Astrocyte of the hippocampus (primary cell): ENCODE measurements at regions not wholly inside any gene's neighbourhood (a gene's known extent, or its start where the extent isn't known, plus 50 kb on each side); places are given as distances from the start of the nearest gene placed in this dataset.
A peak's percentile ranks its signal among the peaks of the same experiment; 100 is the strongest.
"Not testable (repeated sequence)": the region's sequence is repeated elsewhere in the genome, so short reads cannot be mapped to it uniquely, and the experiment has no call there.

ENCODE experiments used
- DNase-seq: peaks from one replicate; pipeline ENCODE4 v3.0.0; 2011; ENCODE audit warnings: low read depth, low spot score

- peak; percentile 90 for DNase-seq
These were observed 778.5 kb downstream of the NTRK3 start for GRCh38 chr15:87477737-87478686.

DNA sequence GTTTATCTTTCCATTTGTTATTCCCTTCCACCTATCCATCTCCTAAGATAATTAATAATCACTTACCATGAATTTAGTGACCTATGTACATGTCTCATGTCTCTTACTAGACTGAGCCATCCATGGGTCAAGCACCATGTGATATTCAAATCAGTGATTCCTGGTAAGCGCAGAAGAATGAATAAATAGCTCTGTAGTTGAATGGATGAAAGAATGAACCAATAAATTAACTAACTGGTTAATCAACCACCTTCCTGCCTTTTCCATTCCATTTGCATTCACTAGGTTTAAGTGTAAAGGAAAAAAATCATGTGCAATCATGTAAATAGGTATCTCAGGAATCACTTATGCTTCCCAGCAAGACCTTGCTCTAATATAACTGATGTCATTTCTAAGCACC lies 779.5 kb downstream of the NTRK3 start:
- no peak for DNase-seq

DNA sequence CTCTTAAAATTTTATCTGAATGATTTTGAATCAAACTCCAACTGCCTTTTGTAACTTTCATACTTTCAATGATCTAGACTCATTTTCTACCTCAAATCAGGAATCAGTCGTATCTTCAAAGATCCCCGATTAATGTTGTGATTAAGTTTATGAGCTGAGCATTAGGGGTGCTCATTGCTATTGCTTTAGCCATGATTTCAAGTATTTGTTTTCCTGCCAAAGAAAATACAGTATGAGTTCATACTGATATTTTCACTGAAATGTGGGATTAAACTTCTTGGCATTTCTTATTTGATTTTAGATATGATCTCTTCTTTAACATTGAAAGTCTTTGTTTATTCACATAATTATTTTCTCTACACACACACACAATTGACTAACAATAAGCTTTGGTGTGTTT lies 785.6 kb downstream of the NTRK3 start:
- DNase-seq = no peak

GRCh38 chr15:87463956-87464355 lies 792.6 kb downstream of the NTRK3 start:
- DNase-seq = not testable (repeated sequence)

- DNase-seq = no peak
These were observed 794.9 kb downstream of the NTRK3 start for GRCh38 chr15:87461631-87462030.

GRCh38 chr15:87454860-87455259 lies 801.7 kb downstream of the NTRK3 start:
- DNase-seq = no peak

GRCh38 chr15:87450314-87450713 lies 806.2 kb downstream of the NTRK3 start:
- no peak for DNase-seq

DNA sequence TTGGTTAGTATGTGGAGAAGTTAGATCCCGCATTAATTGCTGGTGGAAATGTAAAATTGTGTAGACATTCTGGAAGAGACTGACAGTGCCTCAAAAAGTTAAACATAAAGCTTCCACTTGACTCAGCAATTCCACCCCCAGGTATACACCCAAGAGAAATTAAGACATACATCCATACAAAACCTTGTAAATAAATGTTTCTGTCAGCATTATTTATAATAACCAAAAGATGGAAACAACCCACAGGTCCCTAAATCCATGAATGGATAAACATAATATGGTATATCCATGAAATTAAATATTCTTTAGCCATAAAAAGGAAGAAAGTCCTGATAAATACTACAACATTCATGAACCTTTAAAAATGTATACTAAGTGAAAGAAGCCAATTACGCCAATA lies 817.4 kb downstream of the NTRK3 start:
- DNase-seq = no peak

GRCh38 chr15:87433871-87434270 lies 822.7 kb downstream of the NTRK3 start:
- peak; percentile 2 for DNase-seq

- DNase-seq = no peak
These were observed 826.8 kb downstream of the NTRK3 start for GRCh38 chr15:87429754-87430153.

DNA sequence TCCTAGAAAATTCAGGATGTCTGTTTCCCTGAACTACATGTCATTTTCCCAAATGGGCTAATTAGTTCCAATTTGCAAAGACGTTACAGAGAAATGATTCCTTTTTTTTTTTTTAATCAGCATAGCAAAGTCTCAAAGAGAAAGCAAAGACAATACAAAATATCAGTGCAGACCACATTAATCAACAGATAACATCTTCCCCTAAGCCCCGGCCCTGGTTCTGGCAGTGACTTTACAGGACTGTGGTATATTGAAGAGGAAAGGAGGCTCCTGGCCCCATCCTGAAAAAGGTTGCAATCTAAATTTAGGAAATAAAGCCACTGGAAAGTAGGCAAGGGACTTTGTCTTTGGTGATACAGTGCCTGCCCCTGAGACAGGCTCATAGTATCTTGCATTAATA lies 836.5 kb downstream of the NTRK3 start:
- DNase-seq = no peak

DNA sequence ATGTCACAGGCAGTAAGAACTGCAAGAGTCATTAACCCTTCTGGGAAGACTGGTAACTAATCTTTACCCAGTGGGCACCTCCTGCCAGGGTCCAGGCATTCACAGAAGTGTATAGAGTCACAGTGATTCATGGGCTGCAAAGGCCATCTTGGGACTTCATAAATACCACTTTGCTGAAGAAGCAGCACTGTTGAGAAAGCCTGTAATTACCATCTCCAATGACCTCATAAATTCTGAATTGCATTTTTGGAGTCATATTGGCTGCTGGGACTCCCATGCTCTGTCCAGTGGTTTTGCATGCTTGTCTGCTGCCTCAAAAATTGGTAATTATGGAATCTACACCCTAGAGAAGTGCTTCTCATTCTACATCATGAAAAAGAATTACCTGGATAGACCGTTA lies 837.2 kb downstream of the NTRK3 start:
- DNase-seq = no peak

DNA sequence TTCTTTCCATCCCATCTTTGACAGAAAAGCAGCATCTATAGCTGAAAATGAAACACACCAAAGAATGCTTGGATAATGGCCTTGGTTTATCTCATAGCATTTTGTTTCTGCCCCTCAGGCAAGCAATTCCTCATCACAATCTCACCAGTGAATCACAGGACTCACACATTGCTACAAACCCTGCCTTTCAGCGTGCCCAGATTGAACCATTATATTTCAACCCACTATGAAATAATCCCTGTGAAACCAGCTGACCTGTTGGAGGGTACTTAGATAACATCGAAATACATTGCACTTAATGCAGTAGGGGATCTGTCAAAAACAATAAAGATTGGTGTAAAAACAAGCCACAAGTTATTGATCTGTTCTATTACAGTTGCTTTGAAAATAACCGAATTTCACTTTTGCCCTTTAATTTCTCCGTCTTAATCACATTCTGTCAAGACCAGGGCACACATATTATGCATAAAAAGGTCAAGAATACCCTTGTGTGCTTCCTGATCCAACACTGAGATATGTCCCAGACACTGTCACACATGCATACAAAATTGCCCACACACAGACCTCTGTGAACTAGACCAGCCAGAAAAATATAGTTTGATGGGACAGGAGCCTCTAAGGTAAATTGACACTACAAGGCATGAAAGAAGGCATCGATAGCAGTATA lies 839.8 kb downstream of the NTRK3 start:
- no peak for DNase-seq

GRCh38 chr15:87408902-87409301 lies 847.6 kb downstream of the NTRK3 start:
- no peak for DNase-seq

- no peak for DNase-seq
These were observed 852.6 kb downstream of the NTRK3 start for GRCh38 chr15:87403973-87404372.

DNA sequence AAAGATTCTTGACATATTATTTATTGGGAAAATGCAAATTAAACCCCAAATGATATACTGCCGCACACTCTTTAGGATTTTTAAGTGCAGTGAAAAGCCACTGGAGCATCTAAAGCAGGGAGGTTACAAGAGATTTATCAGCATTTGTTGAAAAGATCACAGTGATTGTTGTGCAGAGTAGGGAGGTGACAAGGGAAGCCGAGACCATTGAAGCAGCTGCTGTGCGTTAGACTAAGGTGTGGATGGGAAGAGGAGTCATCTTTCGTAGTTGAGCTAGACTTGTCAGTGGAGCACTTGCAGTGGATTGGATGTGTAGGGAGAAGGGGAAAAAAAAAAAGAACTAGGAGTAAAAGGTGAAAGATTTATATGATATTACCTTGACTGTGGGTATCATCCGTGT lies 854.6 kb downstream of the NTRK3 start:
- DNase-seq = no peak

DNA sequence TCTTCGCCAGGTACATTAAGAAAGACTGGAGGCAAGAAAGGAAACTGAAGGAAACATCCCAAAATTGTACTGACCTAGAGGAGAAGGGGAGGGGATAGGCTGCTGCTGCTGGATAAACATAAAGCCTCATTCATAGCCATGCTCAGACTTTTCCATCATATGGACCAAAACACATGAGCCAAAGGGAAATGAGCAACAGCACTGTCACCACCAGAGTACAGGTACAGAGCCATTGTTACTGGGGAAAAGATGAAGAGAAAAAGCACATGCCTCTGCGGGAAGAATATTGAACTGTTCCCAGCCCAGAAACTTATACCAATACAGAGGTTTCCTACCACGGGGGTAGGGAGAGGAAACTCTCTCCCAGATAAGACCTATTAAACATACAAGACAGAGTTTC lies 861.9 kb downstream of the NTRK3 start:
- DNase-seq = no peak

DNA sequence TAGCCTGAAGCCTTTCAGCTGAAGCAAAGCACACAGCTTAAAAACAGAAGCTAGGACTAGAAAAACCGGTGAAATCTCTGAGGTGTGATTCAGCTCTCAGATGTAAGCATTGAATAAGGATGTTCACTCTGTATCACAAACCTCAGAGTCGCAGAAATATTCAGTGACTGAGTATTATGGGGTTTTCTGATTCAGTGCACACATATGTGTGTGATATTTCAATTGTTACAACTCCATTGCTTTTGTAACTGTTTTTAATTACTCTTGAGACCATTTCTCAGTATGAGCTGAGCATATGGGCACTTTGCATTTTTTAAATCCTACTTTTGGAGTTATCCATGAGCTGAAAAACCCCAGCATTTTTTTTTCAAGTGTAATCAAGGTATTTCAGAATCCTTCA lies 868.8 kb downstream of the NTRK3 start:
- DNase-seq = peak; percentile 16

GRCh38 chr15:87374339-87374738 lies 882.2 kb downstream of the NTRK3 start:
- no peak for DNase-seq

GRCh38 chr15:87369269-87369668 lies 887.3 kb downstream of the NTRK3 start:
- DNase-seq = peak; percentile 93

GRCh38 chr15:87368511-87368910 lies 888.0 kb downstream of the NTRK3 start:
- peak; percentile 20 for DNase-seq

DNA sequence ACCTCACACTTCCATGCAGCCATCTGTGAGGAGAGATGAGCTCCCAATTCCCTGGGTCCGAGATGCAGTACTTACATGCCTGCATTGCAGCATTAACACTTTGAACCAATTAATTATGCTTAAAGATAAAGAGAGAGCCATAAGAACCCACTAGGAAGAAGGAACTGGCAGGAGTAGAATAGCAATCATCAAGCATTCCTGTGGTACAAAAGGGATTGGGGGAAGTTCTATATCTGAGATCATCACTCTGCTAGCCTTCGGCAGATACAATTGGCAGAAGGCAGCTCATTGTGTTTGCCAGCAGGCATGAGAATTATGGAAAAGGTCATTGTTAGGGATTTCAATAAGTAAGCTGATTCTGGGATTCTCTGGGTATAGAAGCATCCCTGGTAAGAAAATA lies 891.4 kb downstream of the NTRK3 start:
- DNase-seq = peak; percentile 78

DNA sequence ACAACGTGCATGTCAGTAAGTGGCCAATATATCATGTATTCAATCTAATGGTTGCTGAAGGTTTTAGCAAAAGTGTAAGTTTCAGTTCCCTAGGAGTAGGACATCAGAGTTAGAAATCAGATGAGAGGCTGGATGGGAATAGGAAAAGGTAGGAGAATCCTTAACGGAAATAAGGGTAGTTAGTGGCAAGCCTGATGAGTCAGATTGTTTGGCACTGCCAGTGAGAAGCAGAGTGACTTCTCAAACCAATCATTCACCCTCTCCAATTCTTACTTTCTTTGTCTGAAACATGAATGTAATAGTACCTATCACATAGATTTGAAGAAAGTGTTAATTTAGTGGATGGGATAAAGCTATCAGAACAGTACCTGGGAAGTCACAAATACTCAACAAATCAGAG lies 894.0 kb downstream of the NTRK3 start:
- peak; percentile 43 for DNase-seq
